ENCODE measurements at regions not wholly inside any gene's neighbourhood (a gene's known extent, or its start where the extent isn't known, plus 50 kb on each side); places are given as distances from the start of the nearest gene placed in this dataset.

GRCh38 chr3:35088943-35089342, 550.4 kb upstream of the ARPP21 start:
- Histone ChIP-seq H3K9ac (ENCODE audit: low read length) (no peak overlapping the region), H3K9me3 (ENCODE audit: insufficient read depth, low read length) (no peaks in the 10 kb centered on the region), H3K9me2 (replicated peaks; ENCODE audit: insufficient read depth, low read length) (no peaks in the 10 kb centered on the region), H3F3A (ENCODE audit: insufficient read depth) (no peaks in the 10 kb centered on the region), H3K36me3 (ENCODE audit: low read length) (no peaks in the 10 kb centered on the region), H4K20me1 (ENCODE audit: low read depth, low read length) (no peaks in the 10 kb centered on the region), H3K27ac (ENCODE audit: low read depth, low read length) (no peak overlapping the region), H3K4me2 (ENCODE audit: low read depth, low read length, poor library complexity, severe bottlenecking) (no peak overlapping the region), H3K4me3 (ENCODE audit: insufficient read depth, low read length, poor library complexity, severe bottlenecking) (no peak overlapping the region), H2AFZ (ENCODE audit: low read depth, low read length, severe bottlenecking) (no peak overlapping the region), H3K27me3 (ENCODE audit: low read length) (no peaks in the 10 kb centered on the region), H3K79me2 (ENCODE audit: insufficient read depth, low read length) (no peaks in the 10 kb centered on the region)
- no peak for TF ChIP-seq EZH2phosphoT487 (conservative IDR thresholded peaks at IDR 0.05; ENCODE audit: low read length)
- TF ChIP-seq CTCF (IDR thresholded peaks at IDR 0.05; ENCODE audit: insufficient read depth, low read length, poor library complexity, severe bottlenecking), result no peak

- Histone ChIP-seq H3K36me3 (ENCODE audit: low read length) (no peaks in the 10 kb centered on the region), H3K79me2 (ENCODE audit: insufficient read depth, low read length) (no peaks in the 10 kb centered on the region), H2AFZ (ENCODE audit: low read depth, low read length, severe bottlenecking) (no peak overlapping the region), H3F3A (ENCODE audit: insufficient read depth) (no peaks in the 10 kb centered on the region), H3K27me3 (ENCODE audit: low read length) (no peaks in the 10 kb centered on the region), H4K20me1 (ENCODE audit: low read depth, low read length) (no peaks in the 10 kb centered on the region), H3K27ac (ENCODE audit: low read depth, low read length) (no peak overlapping the region), H3K9me3 (ENCODE audit: insufficient read depth, low read length) (no peaks in the 10 kb centered on the region), H3K9me2 (replicated peaks; ENCODE audit: insufficient read depth, low read length) (no peaks in the 10 kb centered on the region), H3K4me2 (ENCODE audit: low read depth, low read length, poor library complexity, severe bottlenecking) (no peak overlapping the region), H3K9ac (ENCODE audit: low read length) (no peak overlapping the region), H3K4me3 (ENCODE audit: insufficient read depth, low read length, poor library complexity, severe bottlenecking) (no peak overlapping the region)
- no peak for TF ChIP-seq CTCF (IDR thresholded peaks at IDR 0.05; ENCODE audit: insufficient read depth, low read length, poor library complexity, severe bottlenecking)
- no peak for TF ChIP-seq EZH2phosphoT487 (conservative IDR thresholded peaks at IDR 0.05; ENCODE audit: low read length)
Measured at GRCh38 chr3:35114686-35115085, 524.6 kb upstream of the ARPP21 start.

GRCh38 chr3:35120026-35120425, 519.3 kb upstream of the ARPP21 start:
- H3F3A ChIP-seq (ENCODE audit: insufficient read depth), result no peaks in the 10 kb centered on the region
- no peak overlapping the region for H3K9ac ChIP-seq (ENCODE audit: low read length)
- H3K36me3 ChIP-seq (ENCODE audit: low read length), result no peaks in the 10 kb centered on the region
- no peak overlapping the region for H2AFZ ChIP-seq (ENCODE audit: low read depth, low read length, severe bottlenecking)
- no peaks in the 10 kb centered on the region for H3K27me3 ChIP-seq (ENCODE audit: low read length)
- H3K9me3 ChIP-seq (ENCODE audit: insufficient read depth, low read length), result no peaks in the 10 kb centered on the region
- H3K4me2 ChIP-seq (ENCODE audit: low read depth, low read length, poor library complexity, severe bottlenecking), result no peak overlapping the region
- TF ChIP-seq EZH2phosphoT487 (conservative IDR thresholded peaks at IDR 0.05; ENCODE audit: low read length) (no peak), CTCF (IDR thresholded peaks at IDR 0.05; ENCODE audit: insufficient read depth, low read length, poor library complexity, severe bottlenecking) (no peak)
- no peak overlapping the region for H3K27ac ChIP-seq (ENCODE audit: low read depth, low read length)
- no peaks in the 10 kb centered on the region for H3K9me2 ChIP-seq (replicated peaks; ENCODE audit: insufficient read depth, low read length)
- no peaks in the 10 kb centered on the region for H4K20me1 ChIP-seq (ENCODE audit: low read depth, low read length)
- no peaks in the 10 kb centered on the region for H3K79me2 ChIP-seq (ENCODE audit: insufficient read depth, low read length)
- H3K4me3 ChIP-seq (ENCODE audit: insufficient read depth, low read length, poor library complexity, severe bottlenecking), result no peak overlapping the region

GRCh38 chr3:35137612-35138011, 501.7 kb upstream of the ARPP21 start:
- no peak overlapping the region for H3K27ac ChIP-seq (ENCODE audit: low read depth, low read length)
- no peaks in the 10 kb centered on the region for H3K36me3 ChIP-seq (ENCODE audit: low read length)
- no peak overlapping the region for H3K4me3 ChIP-seq (ENCODE audit: insufficient read depth, low read length, poor library complexity, severe bottlenecking)
- TF ChIP-seq CTCF (IDR thresholded peaks at IDR 0.05; ENCODE audit: insufficient read depth, low read length, poor library complexity, severe bottlenecking), result no peak
- no peak for TF ChIP-seq EZH2phosphoT487 (conservative IDR thresholded peaks at IDR 0.05; ENCODE audit: low read length)
- no peak overlapping the region for H2AFZ ChIP-seq (ENCODE audit: low read depth, low read length, severe bottlenecking)
- H3K9ac ChIP-seq (ENCODE audit: low read length), result no peak overlapping the region
- H4K20me1 ChIP-seq (ENCODE audit: low read depth, low read length), result no peaks in the 10 kb centered on the region
- H3K79me2 ChIP-seq (ENCODE audit: insufficient read depth, low read length), result no peaks in the 10 kb centered on the region
- no peaks in the 10 kb centered on the region for H3K9me2 ChIP-seq (replicated peaks; ENCODE audit: insufficient read depth, low read length)
- H3K9me3 ChIP-seq (ENCODE audit: insufficient read depth, low read length), result no peaks in the 10 kb centered on the region
- no peak overlapping the region for H3K4me2 ChIP-seq (ENCODE audit: low read depth, low read length, poor library complexity, severe bottlenecking)
- H3K27me3 ChIP-seq (ENCODE audit: low read length), result no peaks in the 10 kb centered on the region
- no peaks in the 10 kb centered on the region for H3F3A ChIP-seq (ENCODE audit: insufficient read depth)
